Testis (tissue), 2 donors: ENCODE measurements at regions not wholly inside any gene's neighbourhood (a gene's known extent, or its start where the extent isn't known, plus 50 kb on each side); places are given as distances from the start of the nearest gene placed in this dataset.

ENCODE experiments used
- DNase-seq: peaks from one replicate; pipeline ENCODE4 v3.0.0-alpha.2; 2019
- H3K27ac ChIP-seq, 2 donors: fragments of 200-600 bp; sonication (generic); one replicate each; pipeline ENCODE4 v1.5.1; 2019
- H3K27me3 ChIP-seq: fragments of 200-600 bp; sonication (generic); one replicate; pipeline ENCODE4 v1.5.1; 2019
- H3K36me3 ChIP-seq: fragments of 200-600 bp; sonication (generic); one replicate; pipeline ENCODE4 v1.5.1; 2017; ENCODE audit warnings: low read depth; ENCODE audit errors: missing control alignments
- H3K4me1 ChIP-seq: fragments of 200-600 bp; sonication (generic); one replicate; pipeline ENCODE4 v1.5.1; 2019
- H3K4me3 ChIP-seq, 2 donors: fragments of 200-600 bp; sonication (generic); one replicate each; pipeline ENCODE4 v1.5.1; 2017 to 2019
- H3K9me3 ChIP-seq: fragments of 200-600 bp; sonication (generic); one replicate; pipeline ENCODE4 v1.5.1; 2017
- POLR2A ChIP-seq: fragments of 450-650 bp; IDR thresholded peaks from one replicate; pipeline ENCODE4 v1.6.1; 2017; ENCODE audit warnings: antibody characterized with exemption, mild to moderate bottlenecking, moderate library complexity
- WGBS, 2 donors: methylation state at CpG; one replicate each; pipeline ENCODE4 v1.1.5; 2018; 5-methylcytosine and 5-hydroxymethylcytosine counted together
- intact Hi-C: fragments of 100-400 bp; cut with DNase I; formaldehyde crosslinking; loops from one replicate; pipeline ENCODE4 v1.15.1; 2023; ENCODE audit warnings: low total_unique reads
- TF ChIP-seq, protein P1 (sequence below), 3 experiments: fragments of 450-650 bp in 2 of 3; fragments of 200-600 bp in 1 of 3; sonication (generic) in 1 of 3; IDR thresholded peaks; one replicate each; pipeline ENCODE4 v1.5.1; 2016 to 2019; ENCODE audit warnings: antibody characterized with exemption in 3 of 3, mild to moderate bottlenecking in 2 of 3, moderate library complexity in 1 of 3

DNA sequence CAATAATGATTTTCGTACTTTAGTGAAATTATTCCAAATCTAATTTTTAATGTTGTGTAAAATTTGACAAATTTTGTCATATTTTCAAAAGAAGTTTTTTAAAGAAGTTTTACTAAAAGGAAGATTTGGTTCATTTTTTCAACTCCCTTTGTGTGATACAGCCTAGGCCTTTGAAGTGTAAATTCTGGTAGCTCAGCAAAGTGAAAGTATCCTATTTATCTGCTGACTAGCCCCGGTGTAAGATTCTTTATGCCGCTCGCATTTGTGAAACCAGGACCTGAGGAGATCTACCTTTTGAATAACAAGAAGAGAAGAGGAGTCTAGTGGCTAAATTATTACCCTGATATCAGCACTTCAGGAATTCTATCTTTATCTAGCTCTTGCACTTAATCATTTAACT lies 177.4 kb downstream of the JRKL start:
- WGBS, 2 donors: 32 to 43% methylated on average over 4 of the region's 4 CpGs
- TF ChIP-seq, protein P1, sequence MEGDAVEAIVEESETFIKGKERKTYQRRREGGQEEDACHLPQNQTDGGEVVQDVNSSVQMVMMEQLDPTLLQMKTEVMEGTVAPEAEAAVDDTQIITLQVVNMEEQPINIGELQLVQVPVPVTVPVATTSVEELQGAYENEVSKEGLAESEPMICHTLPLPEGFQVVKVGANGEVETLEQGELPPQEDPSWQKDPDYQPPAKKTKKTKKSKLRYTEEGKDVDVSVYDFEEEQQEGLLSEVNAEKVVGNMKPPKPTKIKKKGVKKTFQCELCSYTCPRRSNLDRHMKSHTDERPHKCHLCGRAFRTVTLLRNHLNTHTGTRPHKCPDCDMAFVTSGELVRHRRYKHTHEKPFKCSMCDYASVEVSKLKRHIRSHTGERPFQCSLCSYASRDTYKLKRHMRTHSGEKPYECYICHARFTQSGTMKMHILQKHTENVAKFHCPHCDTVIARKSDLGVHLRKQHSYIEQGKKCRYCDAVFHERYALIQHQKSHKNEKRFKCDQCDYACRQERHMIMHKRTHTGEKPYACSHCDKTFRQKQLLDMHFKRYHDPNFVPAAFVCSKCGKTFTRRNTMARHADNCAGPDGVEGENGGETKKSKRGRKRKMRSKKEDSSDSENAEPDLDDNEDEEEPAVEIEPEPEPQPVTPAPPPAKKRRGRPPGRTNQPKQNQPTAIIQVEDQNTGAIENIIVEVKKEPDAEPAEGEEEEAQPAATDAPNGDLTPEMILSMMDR (IDR thresholded peaks at IDR 0.05): no peak
- TF ChIP-seq POLR2A: no peak

DNA sequence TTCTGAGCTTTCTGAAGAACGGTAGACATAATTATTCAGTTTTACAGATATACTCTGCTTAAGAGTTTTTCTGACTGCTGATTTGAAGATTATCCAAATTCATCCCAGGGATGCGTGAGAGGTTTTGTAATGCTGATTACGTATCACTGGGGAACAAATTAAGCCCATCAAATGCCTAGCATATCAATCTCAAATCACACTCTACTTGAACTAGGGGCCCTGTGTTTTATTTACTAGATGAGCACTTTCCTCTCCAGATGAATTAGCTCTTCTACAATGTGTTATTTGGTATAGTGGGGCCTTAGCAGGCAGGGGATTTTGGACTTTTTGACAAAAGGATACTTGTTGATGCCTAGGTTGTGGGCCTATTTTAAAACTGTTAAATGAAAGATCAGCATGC lies 177.9 kb downstream of the JRKL start:
- intact Hi-C loops: no loop called here
- Histone ChIP-seq H3K27ac (no peak overlapping the region), H3K27me3 (no peaks in the 10 kb centered on the region), H3K4me3 (no peak overlapping the region), H3K4me1 (no peaks in the 10 kb centered on the region), H3K9me3 (no peaks in the 10 kb centered on the region), H3K36me3 (no peaks in the 10 kb centered on the region)
- no peak for TF ChIP-seq POLR2A
- TF ChIP-seq, protein P1 (IDR thresholded peaks at IDR 0.05): no peak
- no peak for DNase-seq
- 28% methylated on average over 3 of the region's 3 CpGs for WGBS, 2 donors

More for the DNA sequence above, 177.4 kb downstream of the JRKL start:
- no peaks in the 10 kb centered on the region for H3K4me1 ChIP-seq
- no peaks in the 10 kb centered on the region for H3K9me3 ChIP-seq
- no peaks in the 10 kb centered on the region for H3K27me3 ChIP-seq
- H3K4me3 ChIP-seq: no peak overlapping the region
- no peak overlapping the region for H3K27ac ChIP-seq
- DNase-seq: no peak
- intact Hi-C loops: no loop called here
- H3K36me3 ChIP-seq: no peaks in the 10 kb centered on the region

DNA sequence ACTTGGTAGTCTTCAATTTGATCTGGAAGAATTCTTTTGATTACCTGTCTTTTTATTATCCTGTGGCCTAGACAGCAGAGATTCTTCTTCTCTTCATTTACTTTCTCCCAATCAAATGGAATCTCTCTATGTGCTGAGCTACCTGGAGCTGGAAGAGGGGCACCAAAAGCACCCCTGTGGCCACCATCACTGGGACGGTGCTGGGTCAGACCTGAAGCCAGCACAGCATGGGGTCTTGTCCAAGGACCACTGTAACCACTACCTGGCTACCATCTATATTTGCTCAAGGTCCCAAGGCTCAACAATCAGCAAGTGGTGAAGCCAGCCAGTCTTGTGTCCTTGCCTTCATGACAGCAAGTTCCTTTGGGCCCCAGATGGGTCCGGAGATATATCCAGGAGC lies 186.6 kb downstream of the JRKL start:
- intact Hi-C loops: no loop called here
- DNase-seq: no peak
- no peaks in the 10 kb centered on the region for H3K9me3 ChIP-seq
- no peaks in the 10 kb centered on the region for H3K36me3 ChIP-seq
- TF ChIP-seq POLR2A: no peak
- TF ChIP-seq, protein P1 (IDR thresholded peaks at IDR 0.05): no peak
- no peaks in the 10 kb centered on the region for H3K4me1 ChIP-seq
- H3K4me3 ChIP-seq: no peak overlapping the region
- 66 to 90% methylated on average over 2 of the region's 2 CpGs for WGBS, 2 donors
- H3K27ac ChIP-seq: no peak overlapping the region
- H3K27me3 ChIP-seq: no peaks in the 10 kb centered on the region

DNA sequence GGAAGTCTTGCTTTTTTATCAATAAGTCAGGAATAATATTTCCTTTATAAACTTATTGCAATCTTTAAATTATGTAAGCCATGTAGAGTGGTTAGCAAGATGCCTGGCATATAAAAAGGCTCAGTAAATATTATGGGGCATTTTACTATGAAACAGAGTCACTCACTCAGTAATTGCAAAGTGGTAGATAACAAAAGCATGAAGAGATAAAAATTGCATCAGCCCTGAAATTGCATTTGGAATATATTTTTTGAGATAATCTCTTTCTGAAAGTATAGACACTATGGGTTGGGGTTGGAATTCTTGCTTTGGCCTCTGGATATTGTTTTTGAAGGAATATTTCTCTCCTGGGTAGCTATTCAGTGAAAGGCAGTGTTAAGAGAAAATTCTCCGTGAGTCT lies 188.6 kb downstream of the JRKL start:
- WGBS, 2 donors: 94% methylated on average over 1 of the region's 1 CpG
- TF ChIP-seq, protein P1 (IDR thresholded peaks at IDR 0.05): no peak
- no peak for TF ChIP-seq POLR2A
- H3K4me3 ChIP-seq: no peak overlapping the region
- H3K4me1 ChIP-seq: no peaks in the 10 kb centered on the region
- intact Hi-C loops: no loop called here
- no peak overlapping the region for H3K27ac ChIP-seq
- no peak for DNase-seq
- no peaks in the 10 kb centered on the region for H3K27me3 ChIP-seq
- H3K36me3 ChIP-seq: no peaks in the 10 kb centered on the region
- no peaks in the 10 kb centered on the region for H3K9me3 ChIP-seq

DNA sequence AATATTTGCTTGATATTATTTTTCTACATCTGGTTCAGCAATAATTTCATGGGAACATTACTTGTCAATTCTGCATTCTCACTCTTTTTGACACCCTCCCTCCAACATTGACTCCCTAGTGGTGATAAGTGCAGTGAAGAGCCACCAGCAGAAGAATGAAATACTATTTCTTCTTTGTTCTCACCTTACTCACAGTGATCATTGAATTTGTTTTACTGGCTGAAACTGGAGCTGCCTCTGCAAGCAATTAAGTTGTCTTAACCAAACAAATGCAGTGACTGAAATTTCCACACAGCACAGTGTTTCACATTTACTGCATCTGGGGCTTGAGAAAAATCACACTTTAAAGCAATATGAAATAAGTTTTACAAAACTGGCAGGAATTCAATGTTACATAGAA lies 189.8 kb downstream of the JRKL start:
- no peak for DNase-seq
- intact Hi-C loops: no loop called here
- no peaks in the 10 kb centered on the region for H3K27me3 ChIP-seq
- no peak overlapping the region for H3K4me3 ChIP-seq
- H3K9me3 ChIP-seq: no peaks in the 10 kb centered on the region
- no peak for TF ChIP-seq POLR2A
- TF ChIP-seq, protein P1 (IDR thresholded peaks at IDR 0.05): no peak
- H3K36me3 ChIP-seq: no peaks in the 10 kb centered on the region
- H3K4me1 ChIP-seq: no peaks in the 10 kb centered on the region
- H3K27ac ChIP-seq: no peak overlapping the region
